ENCODE measurements at regions not wholly inside any gene's neighbourhood (a gene's known extent, or its start where the extent isn't known, plus 50 kb on each side); places are given as distances from the start of the nearest gene placed in this dataset.

DNA sequence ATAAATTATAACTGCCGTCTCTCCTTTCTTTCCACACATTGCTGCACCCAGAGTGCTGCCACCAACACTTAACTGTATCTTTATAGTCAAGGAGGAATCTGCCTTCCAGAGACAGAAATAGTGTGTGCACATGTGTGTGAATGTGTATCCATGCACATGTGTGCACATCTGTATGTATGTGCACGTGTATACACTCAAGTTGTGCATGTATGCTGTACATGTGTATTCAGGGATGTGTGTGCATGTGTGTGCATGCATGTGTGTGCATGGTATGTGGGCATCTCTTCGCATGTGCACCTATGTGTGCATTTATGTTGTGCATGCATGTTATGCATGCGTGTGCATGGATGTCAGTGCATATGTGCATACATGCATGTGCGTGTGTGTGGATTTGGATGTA is 253.3 kb downstream of the KLF6 start:
- no peak overlapping the region for H3K4me3 ChIP-seq
- DNase-seq: no peak
- 95 to 98% methylated on average over 5 of the region's 5 CpGs for WGBS, 2 donors
- TF ChIP-seq, protein P1, sequence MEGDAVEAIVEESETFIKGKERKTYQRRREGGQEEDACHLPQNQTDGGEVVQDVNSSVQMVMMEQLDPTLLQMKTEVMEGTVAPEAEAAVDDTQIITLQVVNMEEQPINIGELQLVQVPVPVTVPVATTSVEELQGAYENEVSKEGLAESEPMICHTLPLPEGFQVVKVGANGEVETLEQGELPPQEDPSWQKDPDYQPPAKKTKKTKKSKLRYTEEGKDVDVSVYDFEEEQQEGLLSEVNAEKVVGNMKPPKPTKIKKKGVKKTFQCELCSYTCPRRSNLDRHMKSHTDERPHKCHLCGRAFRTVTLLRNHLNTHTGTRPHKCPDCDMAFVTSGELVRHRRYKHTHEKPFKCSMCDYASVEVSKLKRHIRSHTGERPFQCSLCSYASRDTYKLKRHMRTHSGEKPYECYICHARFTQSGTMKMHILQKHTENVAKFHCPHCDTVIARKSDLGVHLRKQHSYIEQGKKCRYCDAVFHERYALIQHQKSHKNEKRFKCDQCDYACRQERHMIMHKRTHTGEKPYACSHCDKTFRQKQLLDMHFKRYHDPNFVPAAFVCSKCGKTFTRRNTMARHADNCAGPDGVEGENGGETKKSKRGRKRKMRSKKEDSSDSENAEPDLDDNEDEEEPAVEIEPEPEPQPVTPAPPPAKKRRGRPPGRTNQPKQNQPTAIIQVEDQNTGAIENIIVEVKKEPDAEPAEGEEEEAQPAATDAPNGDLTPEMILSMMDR (IDR thresholded peaks at IDR 0.05): no peak
- ATAC-seq: no peak
- H3K9me3 ChIP-seq: no peaks in the 10 kb centered on the region
- no peaks in the 10 kb centered on the region for H3K36me3 ChIP-seq
- no peaks in the 10 kb centered on the region for H3K27me3 ChIP-seq
- intact Hi-C loops (cut with DNase I): no loop called here
- H3K4me1 ChIP-seq: peaks cover 0 to 33% (median 29%) of the 10 kb centered on the region in 9 donors
- H3K27ac ChIP-seq: no peak overlapping the region

DNA sequence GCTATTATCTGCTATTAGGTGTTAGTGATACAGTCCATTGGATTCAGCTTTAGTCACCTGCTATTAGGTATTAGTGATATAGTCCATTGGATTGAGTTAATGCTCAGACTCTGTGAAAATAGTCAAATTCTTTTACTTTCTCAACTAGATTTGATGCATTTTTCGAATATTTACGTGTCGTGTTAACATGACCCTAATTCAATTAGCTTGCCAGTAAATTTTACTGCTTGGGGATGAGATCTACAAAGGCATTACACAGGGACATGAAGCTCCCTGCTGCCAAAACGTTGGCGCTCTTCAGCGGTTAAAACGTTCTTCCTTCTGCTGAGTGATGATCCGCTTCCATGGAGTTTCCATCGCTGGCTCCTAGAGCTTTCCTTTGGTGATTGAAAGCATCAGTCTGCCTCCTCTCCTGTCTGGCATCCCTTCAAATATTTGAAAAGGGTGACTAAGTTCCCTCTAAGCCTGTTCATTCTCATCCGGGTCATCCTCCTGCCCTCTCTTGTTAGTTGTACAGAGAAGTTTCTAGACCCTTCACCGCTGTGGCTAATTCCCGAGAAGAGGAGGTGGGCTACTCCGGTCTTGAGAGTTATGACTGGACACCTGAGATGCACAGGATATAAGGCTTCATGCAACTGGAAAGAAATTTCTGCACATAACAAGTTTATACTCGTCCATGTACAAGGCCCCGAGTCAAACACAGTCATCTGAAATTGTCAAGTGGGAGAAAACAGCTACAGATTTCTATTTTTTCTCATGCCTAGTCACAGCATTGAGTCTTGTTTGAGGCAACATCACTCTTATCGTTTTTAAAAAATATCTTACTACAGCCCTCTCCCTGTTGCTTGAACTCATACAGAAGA is 254.0 kb downstream of the KLF6 start:
- H3K4me1 ChIP-seq: peaks cover 0 to 40% (median 32%) of the 10 kb centered on the region in 9 donors

DNA sequence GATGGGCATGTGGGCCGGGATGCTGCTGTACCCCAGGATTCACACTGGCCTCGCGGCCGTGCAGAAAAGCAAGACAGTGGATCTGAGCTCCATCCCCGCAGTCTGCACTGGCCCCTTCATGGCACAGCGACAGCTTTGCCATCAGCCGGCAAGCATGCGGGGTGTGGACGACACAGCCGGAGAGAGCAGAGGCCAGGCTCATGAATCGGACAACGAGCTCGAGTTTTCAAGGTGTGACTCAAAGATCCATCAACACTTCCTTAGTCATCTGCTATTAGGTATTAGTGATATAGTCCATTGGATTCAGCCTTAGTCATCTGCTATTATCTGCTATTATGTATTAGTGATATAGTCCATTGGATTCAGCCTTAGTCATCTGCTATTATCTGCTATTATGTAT is 254.7 kb downstream of the KLF6 start:
- no peak overlapping the region for H3K4me3 ChIP-seq
- no peaks in the 10 kb centered on the region for H3K36me3 ChIP-seq
- DNase-seq (no peak), ATAC-seq (no peak)
- 87 to 96% methylated on average over 13 of the region's 13 CpGs for WGBS, 2 donors
- H3K27me3 ChIP-seq: no peaks in the 10 kb centered on the region
- H3K4me1 ChIP-seq: peaks cover 0 to 42% (median 32%) of the 10 kb centered on the region in 9 donors
- peaks cover 0 to 9% (median 0%) of the 10 kb centered on the region in 11 donors for H3K9me3 ChIP-seq
- intact Hi-C loops (cut with DNase I): no loop called here
- TF ChIP-seq, protein P1 (IDR thresholded peaks at IDR 0.05): no peak
- H3K27ac ChIP-seq: no peak overlapping the region

More for the DNA sequence above, 254.0 kb downstream of the KLF6 start:
- ATAC-seq (no peak), DNase-seq (no peak)
- H3K27me3 ChIP-seq: no peaks in the 10 kb centered on the region
- TF ChIP-seq, protein P1 (IDR thresholded peaks at IDR 0.05): no peak
- no peaks in the 10 kb centered on the region for H3K36me3 ChIP-seq
- 93 to 94% methylated on average over 16 of the region's 16 CpGs for WGBS, 2 donors
- no peak overlapping the region for H3K4me3 ChIP-seq
- intact Hi-C loops (cut with DNase I): no loop called here
- peaks cover 0 to 6% (median 0%) of the 10 kb centered on the region in 11 donors for H3K9me3 ChIP-seq
- no peak overlapping the region for H3K27ac ChIP-seq

- Histone ChIP-seq H3K27ac (peak overlapping the region in 4 of 10 donors; percentile 7 to 53 (median 24)), H3K4me3 (no peak overlapping the region), H3K4me1 (peaks cover 0 to 42% (median 32%) of the 10 kb centered on the region in 9 donors), H3K36me3 (no peaks in the 10 kb centered on the region), H3K27me3 (no peaks in the 10 kb centered on the region), H3K9me3 (peaks cover 0 to 10% (median 0%) of the 10 kb centered on the region in 11 donors)
- WGBS, 2 donors: 89 to 91% methylated on average over 11 of the region's 11 CpGs
- ATAC-seq: no peak
- no peak for DNase-seq
- TF ChIP-seq, protein P1 (IDR thresholded peaks at IDR 0.05): no peak
- intact Hi-C loops (cut with DNase I): no loop called here
These were observed 255.3 kb downstream of the KLF6 start for GRCh38 chr10:3529691-3530090.
